ENCODE measurements at regions not wholly inside any gene's neighbourhood (a gene's known extent, or its start where the extent isn't known, plus 50 kb on each side); places are given as distances from the start of the nearest gene placed in this dataset.

DNA sequence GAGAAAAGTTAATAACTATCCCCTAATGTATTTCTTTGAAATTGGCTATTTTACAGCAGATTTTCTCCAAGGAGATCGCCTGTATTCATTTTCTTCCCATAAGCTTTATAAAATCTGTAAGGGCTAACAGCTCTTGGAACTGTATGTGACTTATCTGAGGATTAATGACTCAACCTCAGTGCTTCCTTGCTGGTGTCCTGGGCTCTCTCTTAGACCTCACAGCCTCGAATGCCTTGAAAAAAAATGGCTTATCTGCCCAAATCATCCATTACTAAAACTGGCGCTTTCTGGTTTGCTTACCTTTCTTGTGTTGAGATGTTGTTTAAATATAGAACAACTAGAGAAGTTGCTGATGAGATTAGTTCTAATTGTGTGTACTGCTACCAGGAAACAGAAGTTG, 713.6 kb downstream of the SLC4A3 start:
- CTCF ChIA-PET: no interaction called here
- POLR2A ChIA-PET: no interaction called here
- H3K9me3 ChIP-seq (ENCODE audit: control insufficient read depth, insufficient read depth, low read depth, low read length): no peaks in the 10 kb centered on the region
- H3K4me3 ChIP-seq (ENCODE audit: low read depth, low read length): no peak overlapping the region
- no peaks in the 10 kb centered on the region for H3K4me1 ChIP-seq (ENCODE audit: control insufficient read depth, insufficient read depth, low read length)
- no peak overlapping the region for H3K27ac ChIP-seq (ENCODE audit: extremely low read depth, low read depth, low read length)
- TF ChIP-seq SP7 (tag by site-specific recombination; IDR thresholded peaks at IDR 0.05) (no peak), ZNF169 (tag by site-specific recombination; IDR thresholded peaks at IDR 0.05) (no peak), ZNF10 (tag by site-specific recombination; IDR thresholded peaks at IDR 0.05) (no peak), ZNF501 (tag by site-specific recombination; IDR thresholded peaks at IDR 0.05) (no peak), ZFP37 (tag by site-specific recombination; IDR thresholded peaks at IDR 0.05) (no peak), ZNF114 (tag by site-specific recombination; IDR thresholded peaks at IDR 0.05) (no peak), ZNF302 (tag by site-specific recombination; IDR thresholded peaks at IDR 0.05; ENCODE audit: low read depth) (no peak), ZNF701 (tag by site-specific recombination; IDR thresholded peaks at IDR 0.05) (no peak), ZNF777 (tag by site-specific recombination; IDR thresholded peaks at IDR 0.05; ENCODE audit: borderline replicate concordance) (no peak), ZIC2 (tag by site-specific recombination; IDR thresholded peaks at IDR 0.05) (no peak), KLF16 (tag by site-specific recombination; IDR thresholded peaks at IDR 0.05) (no peak), ZNF621 (tag by site-specific recombination; IDR thresholded peaks at IDR 0.05) (no peak), ZNF768 (tag by site-specific recombination; IDR thresholded peaks at IDR 0.05) (no peak), ZBTB21 (tag by site-specific recombination; IDR thresholded peaks at IDR 0.05) (no peak)
- TF ChIP-seq, protein P1, sequence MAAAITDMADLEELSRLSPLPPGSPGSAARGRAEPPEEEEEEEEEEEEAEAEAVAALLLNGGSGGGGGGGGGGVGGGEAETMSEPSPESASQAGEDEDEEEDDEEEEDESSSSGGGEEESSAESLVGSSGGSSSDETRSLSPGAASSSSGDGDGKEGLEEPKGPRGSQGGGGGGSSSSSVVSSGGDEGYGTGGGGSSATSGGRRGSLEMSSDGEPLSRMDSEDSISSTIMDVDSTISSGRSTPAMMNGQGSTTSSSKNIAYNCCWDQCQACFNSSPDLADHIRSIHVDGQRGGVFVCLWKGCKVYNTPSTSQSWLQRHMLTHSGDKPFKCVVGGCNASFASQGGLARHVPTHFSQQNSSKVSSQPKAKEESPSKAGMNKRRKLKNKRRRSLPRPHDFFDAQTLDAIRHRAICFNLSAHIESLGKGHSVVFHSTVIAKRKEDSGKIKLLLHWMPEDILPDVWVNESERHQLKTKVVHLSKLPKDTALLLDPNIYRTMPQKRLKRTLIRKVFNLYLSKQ (tag by site-specific recombination; IDR thresholded peaks at IDR 0.05; ENCODE audit: borderline replicate concordance): no peak
- no peaks in the 10 kb centered on the region for H3K36me3 ChIP-seq (ENCODE audit: control insufficient read depth in 2 of 2, insufficient read depth in 1 of 2, low read length in 2 of 2)

GRCh38 chr2:220346919-220347318, 719.5 kb downstream of the SLC4A3 start:
- Histone ChIP-seq H3K4me3 (ENCODE audit: low read depth, low read length) (no peak overlapping the region), H3K9me3 (ENCODE audit: control insufficient read depth, insufficient read depth, low read depth, low read length) (no peaks in the 10 kb centered on the region), H3K27ac (ENCODE audit: extremely low read depth, low read depth, low read length) (no peak overlapping the region), H3K36me3 (ENCODE audit: control insufficient read depth in 2 of 2, insufficient read depth in 1 of 2, low read length in 2 of 2) (no peaks in the 10 kb centered on the region), H3K4me1 (ENCODE audit: control insufficient read depth, insufficient read depth, low read length) (no peaks in the 10 kb centered on the region)
- CTCF ChIA-PET: interaction anchor here (0.6 to 1.1 kb wide), 3 partner anchors 9 to 198 kb away, joined by 3 to 5 read pairs (median 3); no protein-coding TSS in a partner anchor
- TF ChIP-seq ZNF658 (tag by site-specific recombination; IDR thresholded peaks at IDR 0.05) (no peak), ZNF629 (tag by site-specific recombination; IDR thresholded peaks at IDR 0.05) (no peak), ZNF214 (tag by site-specific recombination; IDR thresholded peaks at IDR 0.05; ENCODE audit: borderline replicate concordance) (no peak), ZNF404 (tag by site-specific recombination; IDR thresholded peaks at IDR 0.05) (no peak), ZNF843 (tag by site-specific recombination; IDR thresholded peaks at IDR 0.05) (no peak), ZNF473 (tag by site-specific recombination; IDR thresholded peaks at IDR 0.05) (no peak), ZNF354C (tag by site-specific recombination; IDR thresholded peaks at IDR 0.05; ENCODE audit: borderline replicate concordance, low read depth) (no peak), SCRT1 (tag by site-specific recombination; IDR thresholded peaks at IDR 0.05; ENCODE audit: borderline replicate concordance) (no peak), KLF10 (tag by site-specific recombination; IDR thresholded peaks at IDR 0.05) (no peak), ZNF596 (tag by site-specific recombination; IDR thresholded peaks at IDR 0.05) (no peak), ZNF670 (tag by site-specific recombination; IDR thresholded peaks at IDR 0.05; ENCODE audit: low read depth) (no peak), ZNF521 (tag by site-specific recombination; IDR thresholded peaks at IDR 0.05) (no peak), ZNF585B (tag by site-specific recombination; IDR thresholded peaks at IDR 0.05) (no peak), GFI1B (tag by site-specific recombination; IDR thresholded peaks at IDR 0.05) (no peak), ZNF169 (tag by site-specific recombination; IDR thresholded peaks at IDR 0.05) (no peak), ZNF239 (tag by site-specific recombination; IDR thresholded peaks at IDR 0.05) (no peak), ZBTB6 (tag by site-specific recombination; IDR thresholded peaks at IDR 0.05) (no peak)
- TF ChIP-seq, protein P2, sequence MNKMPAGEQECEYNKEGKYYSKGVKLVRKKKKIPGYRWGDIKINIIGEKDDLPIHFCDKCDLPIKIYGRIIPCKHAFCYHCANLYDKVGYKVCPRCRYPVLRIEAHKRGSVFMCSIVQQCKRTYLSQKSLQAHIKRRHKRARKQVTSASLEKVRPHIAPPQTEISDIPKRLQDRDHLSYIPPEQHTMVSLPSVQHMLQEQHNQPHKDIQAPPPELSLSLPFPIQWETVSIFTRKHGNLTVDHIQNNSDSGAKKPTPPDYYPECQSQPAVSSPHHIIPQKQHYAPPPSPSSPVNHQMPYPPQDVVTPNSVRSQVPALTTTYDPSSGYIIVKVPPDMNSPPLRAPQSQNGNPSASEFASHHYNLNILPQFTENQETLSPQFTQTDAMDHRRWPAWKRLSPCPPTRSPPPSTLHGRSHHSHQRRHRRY (tag by site-specific recombination; IDR thresholded peaks at IDR 0.05): no peak
- POLR2A ChIA-PET: no interaction called here
